ENCODE measurements at regions not wholly inside any gene's neighbourhood (a gene's known extent, or its start where the extent isn't known, plus 50 kb on each side); places are given as distances from the start of the nearest gene placed in this dataset.

GRCh38 chr15:69648212-69648611 is 195.6 kb downstream of the RPLP1 start:
- H3K27ac ChIP-seq: no peak overlapping the region
- H3K27me3 ChIP-seq: peaks cover 0 to 6% of the 10 kb centered on the region in 2 donors
- H3K4me1 ChIP-seq: no peaks in the 10 kb centered on the region
- no peaks in the 10 kb centered on the region for H3K36me3 ChIP-seq
- H3K4me3 ChIP-seq: no peak overlapping the region
- H3K9me3 ChIP-seq: no peaks in the 10 kb centered on the region
- TF ChIP-seq CTCF (IDR thresholded peaks at IDR 0.05): no peak
- intact Hi-C loops (cut with DNase I; ENCODE audit: low total_unique reads): no loop called here
- no peak for DNase-seq

- TF ChIP-seq CTCF (IDR thresholded peaks at IDR 0.05): no peak
- no peaks in the 10 kb centered on the region for H3K4me1 ChIP-seq
- H3K4me3 ChIP-seq: no peak overlapping the region
- no peak for DNase-seq
- intact Hi-C loops (cut with DNase I; ENCODE audit: low total_unique reads): no loop called here
- no peaks in the 10 kb centered on the region for H3K9me3 ChIP-seq
- H3K27ac ChIP-seq: no peak overlapping the region
- H3K36me3 ChIP-seq: no peaks in the 10 kb centered on the region
- peaks cover 0 to 6% of the 10 kb centered on the region in 2 donors for H3K27me3 ChIP-seq
These were observed 196.4 kb downstream of the RPLP1 start for GRCh38 chr15:69648775-69649735.

GRCh38 chr15:69652293-69652692 is 199.7 kb downstream of the RPLP1 start:
- Histone ChIP-seq H3K9me3 (no peaks in the 10 kb centered on the region), H3K27me3 (peaks cover 0 to 6% of the 10 kb centered on the region in 2 donors)
- no peak for TF ChIP-seq CTCF (IDR thresholded peaks at IDR 0.05)

GRCh38 chr15:69652751-69653305 is 200.2 kb downstream of the RPLP1 start:
- H3K27ac ChIP-seq: no peak overlapping the region
- H3K4me1 ChIP-seq: no peaks in the 10 kb centered on the region
- TF ChIP-seq CTCF (IDR thresholded peaks at IDR 0.05): peak; percentile 50 to 67
- H3K27me3 ChIP-seq: peaks cover 0 to 4% of the 10 kb centered on the region in 2 donors
- no peaks in the 10 kb centered on the region for H3K9me3 ChIP-seq
- no peak overlapping the region for H3K4me3 ChIP-seq
- intact Hi-C loops (cut with DNase I; ENCODE audit: low total_unique reads): loop anchor here (5.0 kb wide), 2 partner anchors 131 to 176 kb away; no protein-coding TSS in a partner anchor
- H3K36me3 ChIP-seq: no peaks in the 10 kb centered on the region
- no peak for DNase-seq

More at GRCh38 chr15:69652293-69652692, 199.7 kb downstream of the RPLP1 start:
- intact Hi-C loops (cut with DNase I; ENCODE audit: low total_unique reads): loop anchor here (5.0 kb wide), 2 partner anchors 130 to 175 kb away; no protein-coding TSS in a partner anchor
- H3K4me3 ChIP-seq: no peak overlapping the region
- no peak overlapping the region for H3K27ac ChIP-seq
- DNase-seq: no peak
- no peaks in the 10 kb centered on the region for H3K36me3 ChIP-seq
- no peaks in the 10 kb centered on the region for H3K4me1 ChIP-seq

- H3K4me3 ChIP-seq: no peak overlapping the region
- H3K36me3 ChIP-seq: no peaks in the 10 kb centered on the region
- H3K4me1 ChIP-seq: no peaks in the 10 kb centered on the region
- H3K27me3 ChIP-seq: no peaks in the 10 kb centered on the region
- no peaks in the 10 kb centered on the region for H3K9me3 ChIP-seq
- no peak overlapping the region for H3K27ac ChIP-seq
- intact Hi-C loops (cut with DNase I; ENCODE audit: low total_unique reads): loop anchor here (5.0 kb wide), 2 partner anchors 131 to 176 kb away; no protein-coding TSS in a partner anchor
- DNase-seq: no peak
- TF ChIP-seq CTCF (IDR thresholded peaks at IDR 0.05): no peak
These were observed 200.7 kb downstream of the RPLP1 start for GRCh38 chr15:69653306-69653705.
